Gastroesophageal sphincter (tissue), 4 donors: ENCODE measurements at regions not wholly inside any gene's neighbourhood (a gene's known extent, or its start where the extent isn't known, plus 50 kb on each side); places are given as distances from the start of the nearest gene placed in this dataset.

Experiments used
- ATAC-seq: fragments of 150-250 bp; one replicate; pipeline ENCODE4 v1.9.1; 2016; ENCODE audit warnings: mild to moderate bottlenecking, moderate library complexity
- H3K27ac ChIP-seq, 4 donors: fragments of 200-600 bp; sonication (generic) in 3 of 4; 1 replicate in 3 of 4; 2 replicates in 1 of 4; pipeline ENCODE4 v1.5.1; 2016 to 2019
- H3K27me3 ChIP-seq: fragments of 200-600 bp; sonication (generic); one replicate; pipeline ENCODE4 v1.5.1; 2019
- H3K36me3 ChIP-seq, 2 donors: fragments of 200-600 bp; sonication (generic); one replicate each; pipeline ENCODE4 v1.5.1; 2019; ENCODE audit warnings: control low read depth in 1 of 2
- H3K4me1 ChIP-seq, 3 donors: fragments of 200-600 bp; sonication (generic); 1 replicate in 2 of 3; 2 replicates in 1 of 3; pipeline ENCODE4 v1.5.1; 2016 to 2019; ENCODE audit warnings: control low read depth in 2 of 3
- H3K4me3 ChIP-seq, 2 donors: fragments of 200-600 bp; sonication (generic); one replicate each; pipeline ENCODE4 v1.5.1; 2019; ENCODE audit warnings: mild to moderate bottlenecking in 1 of 2, moderate library complexity in 1 of 2
- H3K9me3 ChIP-seq, 3 donors: fragments of 200-600 bp; sonication (generic); one replicate each; pipeline ENCODE4 v1.5.1; 2017 to 2019; ENCODE audit warnings: control low read depth in 2 of 3
- CTCF ChIP-seq, 4 experiments: fragments of 200-600 bp in 2 of 4; fragments of 450-650 bp in 2 of 4; sonication (generic) in 1 of 4; IDR thresholded peaks; one replicate each; pipeline ENCODE4 v1.5.1; 2017 to 2019; ENCODE audit warnings: antibody characterized with exemption in 4 of 4, mild to moderate bottlenecking in 2 of 4, moderate library complexity in 2 of 4
- EP300 ChIP-seq: sonication (generic); formaldehyde crosslinking; IDR thresholded peaks from one replicate; pipeline ENCODE4 v1.6.1; 2017; ENCODE audit warnings: antibody characterized with exemption, mild to moderate bottlenecking
- POLR2A ChIP-seq, 2 donors: fragments of 450-650 bp; IDR thresholded peaks; one replicate each; pipeline ENCODE4 v1.6.1; 2017; ENCODE audit warnings: antibody characterized with exemption in 2 of 2, mild to moderate bottlenecking in 2 of 2, moderate library complexity in 1 of 2
- POLR2AphosphoS5 ChIP-seq: sonication (generic); formaldehyde crosslinking; IDR thresholded peaks from one replicate; pipeline ENCODE4 v1.6.1; 2017; ENCODE audit warnings: antibody characterized with exemption
- WGBS, 2 donors: methylation state at CpG; one replicate each; pipeline ENCODE4 v1.1.5; 2018; ENCODE audit warnings: low coverage in 1 of 2; 5-methylcytosine and 5-hydroxymethylcytosine counted together

- no peak for TF ChIP-seq CTCF (IDR thresholded peaks at IDR 0.05)
- TF ChIP-seq POLR2AphosphoS5 = no peak
- TF ChIP-seq EP300 = no peak
- TF ChIP-seq POLR2A (IDR thresholded peaks at IDR 0.05) = no peak
- no peak for ATAC-seq
- H3K27ac ChIP-seq = no peak overlapping the region
- no peaks in the 10 kb centered on the region for H3K27me3 ChIP-seq
- H3K4me3 ChIP-seq = no peak overlapping the region
- H3K9me3 ChIP-seq = no peaks in the 10 kb centered on the region
- 69 to 84% methylated on average over 7 to 8 of the region's 9 CpGs for WGBS, 2 donors
- no peaks in the 10 kb centered on the region for H3K4me1 ChIP-seq
- H3K36me3 ChIP-seq = no peaks in the 10 kb centered on the region
These were observed 151.1 kb upstream of the BCOR start for GRCh38 chrX:40248822-40249221.

DNA sequence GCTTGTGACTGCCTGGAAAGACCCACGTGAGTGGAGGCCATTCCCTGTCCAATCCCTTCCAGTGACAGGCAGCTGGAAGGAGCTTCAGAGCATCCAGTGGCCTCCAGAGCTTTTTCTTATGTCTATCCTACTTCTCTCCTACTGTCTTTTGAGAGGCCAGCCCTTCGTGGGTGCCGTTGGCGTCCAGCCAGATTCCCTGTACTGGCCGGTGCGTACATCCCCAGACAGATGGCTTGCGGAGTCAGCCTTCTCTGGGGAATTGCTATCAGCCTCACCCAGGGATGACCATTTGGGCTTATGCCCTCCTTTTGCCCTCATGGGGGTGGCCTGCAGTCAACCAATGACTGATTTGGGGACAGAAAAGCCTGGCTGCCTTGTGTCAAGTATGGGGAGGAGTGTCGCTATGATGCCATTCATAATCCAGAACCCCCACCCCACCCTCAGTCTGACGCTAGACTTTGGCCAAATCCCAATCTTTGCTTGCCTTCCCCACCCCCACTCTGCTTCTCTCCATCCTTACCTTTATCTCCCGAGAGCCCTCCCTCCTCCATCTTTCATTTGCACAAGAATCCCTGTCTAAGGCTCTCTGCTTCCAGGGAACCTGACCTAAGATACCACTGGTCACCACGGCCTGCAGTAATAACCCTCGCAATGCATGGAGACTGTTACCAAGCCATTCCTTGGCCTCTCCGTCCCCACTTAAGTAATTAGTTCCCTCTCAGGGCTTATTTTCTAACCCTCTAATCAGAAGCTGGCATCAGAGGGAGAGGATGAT, 150.3 kb upstream of the BCOR start:
- TF ChIP-seq EP300 (no peak), CTCF (IDR thresholded peaks at IDR 0.05) (no peak), POLR2A (IDR thresholded peaks at IDR 0.05) (no peak), POLR2AphosphoS5 (no peak)
- H3K27ac ChIP-seq = no peak overlapping the region
- H3K36me3 ChIP-seq = no peaks in the 10 kb centered on the region
- no peaks in the 10 kb centered on the region for H3K4me1 ChIP-seq
- H3K27me3 ChIP-seq = no peaks in the 10 kb centered on the region
- H3K9me3 ChIP-seq = no peaks in the 10 kb centered on the region
- ATAC-seq = no peak
- H3K4me3 ChIP-seq = no peak overlapping the region
- WGBS, 2 donors = 58 to 89% methylated on average over 2 to 3 of the region's 13 CpGs

DNA sequence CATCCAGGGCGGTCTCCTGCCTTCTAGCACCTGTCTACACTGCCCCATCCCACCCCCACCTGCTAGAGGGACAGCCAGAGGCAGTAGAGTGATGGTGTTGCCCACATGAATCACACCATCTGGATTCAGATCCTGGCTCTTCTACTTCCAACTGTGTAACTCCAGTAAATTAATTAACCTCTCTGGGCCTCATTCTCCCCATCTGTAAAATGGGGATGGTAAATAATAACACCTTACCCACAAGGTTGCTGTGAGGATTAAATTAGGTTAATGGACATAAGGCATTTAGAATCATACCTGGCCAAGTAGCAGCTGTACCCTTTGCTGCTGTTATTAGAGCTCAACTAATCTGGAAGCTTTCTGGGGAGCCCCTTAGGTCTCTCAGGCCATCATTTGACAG, 149.6 kb upstream of the BCOR start:
- no peak overlapping the region for H3K27ac ChIP-seq
- H3K27me3 ChIP-seq = no peaks in the 10 kb centered on the region
- no peaks in the 10 kb centered on the region for H3K4me1 ChIP-seq
- no peaks in the 10 kb centered on the region for H3K36me3 ChIP-seq
- WGBS, 2 donors = no CpG with 5 or more reads among the region's 1 CpG
- TF ChIP-seq POLR2A (IDR thresholded peaks at IDR 0.05) = no peak
- no peak for TF ChIP-seq POLR2AphosphoS5
- TF ChIP-seq EP300 = no peak
- no peak for TF ChIP-seq CTCF (IDR thresholded peaks at IDR 0.05)
- no peak overlapping the region for H3K4me3 ChIP-seq
- H3K9me3 ChIP-seq = no peaks in the 10 kb centered on the region
- no peak for ATAC-seq

- H3K4me3 ChIP-seq = no peak overlapping the region
These were observed 147.8 kb upstream of the BCOR start for GRCh38 chrX:40245488-40246071.

More at GRCh38 chrX:40245488-40246071, 147.8 kb upstream of the BCOR start:
- no peaks in the 10 kb centered on the region for H3K27me3 ChIP-seq
- no peak overlapping the region for H3K27ac ChIP-seq
- no peaks in the 10 kb centered on the region for H3K36me3 ChIP-seq
- TF ChIP-seq POLR2AphosphoS5 = no peak
- no peak for TF ChIP-seq CTCF (IDR thresholded peaks at IDR 0.05)
- no peak for TF ChIP-seq POLR2A (IDR thresholded peaks at IDR 0.05)
- TF ChIP-seq EP300 = no peak
- no peaks in the 10 kb centered on the region for H3K9me3 ChIP-seq
- 25 to 69% methylated on average over 2 to 11 of the region's 12 CpGs for WGBS, 2 donors
- no peak for ATAC-seq
- H3K4me1 ChIP-seq = no peaks in the 10 kb centered on the region
